Endothelial cell of umbilical vein (primary cell): ENCODE measurements at regions not wholly inside any gene's neighbourhood (a gene's known extent, or its start where the extent isn't known, plus 50 kb on each side); places are given as distances from the start of the nearest gene placed in this dataset. TPM values are rescaled to one million over a fixed set of nuclear protein-coding genes. Genes with fewer than 3 reads are reported as not detected.

Experiments used
- BruUV-seq: library from RNA; stranded (reverse); fragments of 400-500 nt; replicated peaks from 2 replicates; lab custom pipeline; 2021; lab: Mats Ljungman, UMichigan
- CTCF ChIA-PET: fragments of 300-600, 350-600 bp; sonication (Branson Sonifier 250); formaldehyde crosslinking; loops from one replicate; lab custom pipeline; 2021; ENCODE audit warnings: antibody characterized with exemption, inconsistent platforms; lab: Charles Lee
- POLR2A ChIA-PET: fragments of 300-600, 350-600 bp; sonication (Branson Sonifier 250); formaldehyde crosslinking; loops from one replicate; lab custom pipeline; 2021; ENCODE audit warnings: antibody characterized with exemption, inconsistent platforms; lab: Charles Lee
- DNase-seq: peaks from one replicate; pipeline ENCODE4 v3.0.0-alpha.2; 2011; ENCODE audit warnings: low read depth, low spot score
- FAIRE-seq: peaks from 2 replicates; lab custom pipeline; 2011; peaks lifted over from hg19 to GRCh38; lab: Jason Lieb, UNC
- H2AFZ ChIP-seq: 2 replicates; pipeline ENCODE4 v1.6.0; 2012; ENCODE audit warnings: low read depth, low read length, control low read depth, inconsistent platforms
- H3K27ac ChIP-seq: 2 replicates; pipeline ENCODE4 v1.5.1; 2011; ENCODE audit warnings: low read depth, mild to moderate bottlenecking, control low read depth, low read length, moderate library complexity; ENCODE audit not compliant: insufficient read depth
- H3K27me3 ChIP-seq, 2 experiments: 2 replicates each; pipeline versions ENCODE4 v1.6.0 to v1.6.1; 2011; ENCODE audit warnings: low read length in 2 of 2, mixed read lengths in 1 of 2; ENCODE audit not compliant: control insufficient read depth in 2 of 2, insufficient read depth in 2 of 2
- H3K36me3 ChIP-seq, 2 experiments: 2 replicates in 1 of 2; 3 replicates in 1 of 2; pipeline ENCODE4 v1.5.1; 2011; ENCODE audit warnings: low read length in 2 of 2, mild to moderate bottlenecking in 1 of 2, moderate library complexity in 1 of 2; ENCODE audit not compliant: control insufficient read depth in 2 of 2, insufficient read depth in 2 of 2; ENCODE audit errors: extremely low read depth in 1 of 2
- H3K4me1 ChIP-seq: 3 replicates; pipeline ENCODE4 v1.5.1; 2011; ENCODE audit warnings: mild to moderate bottlenecking, low read length; ENCODE audit not compliant: control insufficient read depth, insufficient read depth; ENCODE audit errors: extremely low read depth
- H3K4me2 ChIP-seq: 2 replicates; pipeline ENCODE4 v1.6.1; 2011; ENCODE audit warnings: low read length, control low read depth, mixed read lengths; ENCODE audit not compliant: insufficient read depth
- H3K4me3 ChIP-seq, 3 experiments: fragments of 200-600 bp in 1 of 3; sonication (generic), shearing (Covaris generic) in 1 of 3; replicated peaks in 1 of 3; 2 replicates each; pipeline ENCODE4 v1.5.1; 2011 to 2016; ENCODE audit warnings: control low read depth in 3 of 3, low read length in 3 of 3, mild to moderate bottlenecking in 2 of 3, inconsistent platforms in 1 of 3, low read depth in 1 of 3, moderate library complexity in 1 of 3; ENCODE audit not compliant: insufficient read depth in 1 of 3
- H3K79me2 ChIP-seq: 2 replicates; pipeline ENCODE4 v1.6.0; 2012; ENCODE audit warnings: low read length, inconsistent platforms; ENCODE audit not compliant: control insufficient read depth, insufficient read depth
- H3K9ac ChIP-seq: replicated peaks from 2 replicates; pipeline ENCODE3; 2011; ENCODE audit warnings: low read length, control low read depth; ENCODE audit not compliant: insufficient read depth; ENCODE audit errors: extremely low read depth
- H3K9me1 ChIP-seq: replicated peaks from 3 replicates; pipeline ENCODE4 v1.6.0; 2011; ENCODE audit warnings: mild to moderate bottlenecking, low read length; ENCODE audit not compliant: control insufficient read depth, insufficient read depth; ENCODE audit errors: extremely low read depth
- H3K9me3 ChIP-seq: replicated peaks from 2 replicates; pipeline ENCODE4 v1.5.1; 2012; ENCODE audit warnings: low read length, inconsistent platforms; ENCODE audit not compliant: control insufficient read depth, insufficient read depth
- H4K20me1 ChIP-seq: replicated peaks from 2 replicates; pipeline ENCODE3; 2011; ENCODE audit warnings: mild to moderate bottlenecking, low read length; ENCODE audit not compliant: control insufficient read depth, insufficient read depth; ENCODE audit errors: extremely low read depth
- EZH2 ChIP-seq: IDR thresholded peaks from 2 replicates; pipeline ENCODE4 v1.6.1; 2012; ENCODE audit warnings: borderline replicate concordance, low read depth, mild to moderate bottlenecking, moderate library complexity, low read length, inconsistent platforms; ENCODE audit not compliant: severe bottlenecking
- FOS ChIP-seq: IDR thresholded peaks from 2 replicates; pipeline ENCODE4 v1.6.1; 2011; ENCODE audit warnings: mild to moderate bottlenecking, low read length, moderate library complexity, borderline replicate concordance; ENCODE audit not compliant: insufficient read depth
- GATA2 ChIP-seq: IDR thresholded peaks from 2 replicates; pipeline ENCODE4 v1.7.0; 2011; ENCODE audit warnings: low read depth, mild to moderate bottlenecking, moderate library complexity, mixed read lengths, low read length; ENCODE audit not compliant: insufficient read length, insufficient read depth
- JUN ChIP-seq: IDR thresholded peaks from 2 replicates; pipeline ENCODE4 v1.6.1; 2011; ENCODE audit warnings: borderline replicate concordance, low read depth; ENCODE audit not compliant: insufficient read length, insufficient read depth
- MYC ChIP-seq: IDR thresholded peaks from one replicate; pipeline ENCODE4 v1.6.1; 2011; ENCODE audit warnings: mild to moderate bottlenecking, low read depth, low read length
- POLR2A ChIP-seq: IDR thresholded peaks from 2 replicates; pipeline ENCODE4 v1.6.1; 2012; ENCODE audit warnings: low read depth, mild to moderate bottlenecking, control low read depth, low read length
- POLR2AphosphoS5 ChIP-seq: IDR thresholded peaks from 2 replicates; pipeline ENCODE4 v1.6.1; 2012; ENCODE audit warnings: low read depth, mild to moderate bottlenecking, control low read depth, low read length, moderate library complexity; ENCODE audit not compliant: insufficient read depth
- dilution Hi-C: fragments of 300-500 bp; cut with MboI; formaldehyde crosslinking; loops from one replicate; pipeline ENCODE4 v1.15.0; 2019; ENCODE audit warnings: low sequenced_read_pairs; ENCODE audit not compliant: extremely low pct_ligation_motif_present
- intact Hi-C: fragments of 100-400 bp; cut with micrococcal nuclease; formaldehyde crosslinking; loops from one replicate; pipeline ENCODE4 v1.10.0; 2022
- small RNA-seq: library from RNA; depleted of rRNA; stranded (forward); fragments of <200 nt; gene quantifications from one replicate; pipeline ENCODE3, GENCODE V24; 2012; ENCODE audit warnings: low replicate concordance, low read depth; ENCODE audit not compliant: insufficient read depth, insufficient read length
- TF ChIP-seq, protein P1 (sequence below), 2 donors: IDR thresholded peaks; 1 replicate in 1 of 2; 2 replicates in 1 of 2; pipeline ENCODE4 v1.5.1; 2011; ENCODE audit warnings: low read length in 2 of 2, mild to moderate bottlenecking in 2 of 2, moderate library complexity in 2 of 2, control low read depth in 1 of 2, inconsistent platforms in 1 of 2, low read depth in 1 of 2; ENCODE audit not compliant: insufficient read depth in 1 of 2; ENCODE audit errors: extremely low read depth in 1 of 2
- TF ChIP-seq, protein P2 (sequence below): IDR thresholded peaks from 2 replicates; pipeline ENCODE4 v1.6.1; 2011; ENCODE audit not compliant: insufficient read depth, insufficient read length

DNA sequence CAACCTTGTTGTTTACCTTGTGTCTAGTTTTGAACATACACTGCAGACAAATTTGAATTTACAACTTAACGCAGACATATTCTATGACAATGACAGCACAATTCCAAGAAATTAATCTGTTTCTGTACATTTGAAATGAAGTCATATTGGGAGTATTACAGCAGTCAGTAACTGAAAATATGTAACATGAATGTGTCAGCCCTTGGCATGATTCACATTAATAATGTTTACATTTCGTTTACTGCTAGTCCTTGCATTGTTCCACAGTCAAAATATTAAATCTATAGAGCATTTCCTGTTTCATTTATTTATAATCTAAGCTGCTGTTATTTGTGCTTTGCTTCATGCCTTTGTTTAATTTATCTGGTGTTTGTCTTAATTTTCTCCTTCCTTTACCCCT, 80.4 kb downstream of the NOC3L start:
- H3K36me3 ChIP-seq: no peaks in the 10 kb centered on the region
- no peaks in the 10 kb centered on the region for H3K9me3 ChIP-seq
- H4K20me1 ChIP-seq: no peaks in the 10 kb centered on the region
- DNase-seq (no peak), FAIRE-seq (peak; percentile 12)
- dilution Hi-C loops (no loop called here), intact Hi-C loops (no loop called here)
- no peak overlapping the region for H3K4me3 ChIP-seq
- H3K79me2 ChIP-seq: no peaks in the 10 kb centered on the region
- POLR2A ChIA-PET: no interaction called here
- BruUV-seq: no TSS peak
- H3K4me1 ChIP-seq: no peaks in the 10 kb centered on the region
- TF ChIP-seq, protein P1, sequence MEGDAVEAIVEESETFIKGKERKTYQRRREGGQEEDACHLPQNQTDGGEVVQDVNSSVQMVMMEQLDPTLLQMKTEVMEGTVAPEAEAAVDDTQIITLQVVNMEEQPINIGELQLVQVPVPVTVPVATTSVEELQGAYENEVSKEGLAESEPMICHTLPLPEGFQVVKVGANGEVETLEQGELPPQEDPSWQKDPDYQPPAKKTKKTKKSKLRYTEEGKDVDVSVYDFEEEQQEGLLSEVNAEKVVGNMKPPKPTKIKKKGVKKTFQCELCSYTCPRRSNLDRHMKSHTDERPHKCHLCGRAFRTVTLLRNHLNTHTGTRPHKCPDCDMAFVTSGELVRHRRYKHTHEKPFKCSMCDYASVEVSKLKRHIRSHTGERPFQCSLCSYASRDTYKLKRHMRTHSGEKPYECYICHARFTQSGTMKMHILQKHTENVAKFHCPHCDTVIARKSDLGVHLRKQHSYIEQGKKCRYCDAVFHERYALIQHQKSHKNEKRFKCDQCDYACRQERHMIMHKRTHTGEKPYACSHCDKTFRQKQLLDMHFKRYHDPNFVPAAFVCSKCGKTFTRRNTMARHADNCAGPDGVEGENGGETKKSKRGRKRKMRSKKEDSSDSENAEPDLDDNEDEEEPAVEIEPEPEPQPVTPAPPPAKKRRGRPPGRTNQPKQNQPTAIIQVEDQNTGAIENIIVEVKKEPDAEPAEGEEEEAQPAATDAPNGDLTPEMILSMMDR (IDR thresholded peaks at IDR 0.05; ENCODE audit: extremely low read depth in 1 of 2, insufficient read depth in 1 of 2, low read depth in 1 of 2, low read length in 2 of 2): no peak
- TF ChIP-seq, protein P2, sequence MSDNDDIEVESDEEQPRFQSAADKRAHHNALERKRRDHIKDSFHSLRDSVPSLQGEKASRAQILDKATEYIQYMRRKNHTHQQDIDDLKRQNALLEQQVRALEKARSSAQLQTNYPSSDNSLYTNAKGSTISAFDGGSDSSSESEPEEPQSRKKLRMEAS: no peak
- TF ChIP-seq MYC (no peak), FOS (no peak), POLR2A (no peak), JUN (no peak), EZH2 (no peak), GATA2 (no peak), POLR2AphosphoS5 (no peak)
- H3K27me3 ChIP-seq: peaks cover 2 to 4% of the 10 kb centered on the region in 2 experiments
- H3K9ac ChIP-seq: no peak overlapping the region
- no peaks in the 10 kb centered on the region for H3K9me1 ChIP-seq
- no peak overlapping the region for H2AFZ ChIP-seq
- CTCF ChIA-PET: interaction anchor here (1.3 to 3.4 kb wide), 5 partner anchors 38 to 162 kb away, joined by 3 to 27 read pairs (median 21); no protein-coding TSS in a partner anchor
- H3K4me2 ChIP-seq: no peak overlapping the region
- no peak overlapping the region for H3K27ac ChIP-seq

Small RNAs in the stretch of these regions (small RNA-seq; reads per million reads assigned to genes)
- gene RNU6-657P: not detected
